ENCODE measurements at regions not wholly inside any gene's neighbourhood (a gene's known extent, or its start where the extent isn't known, plus 50 kb on each side); places are given as distances from the start of the nearest gene placed in this dataset.

DNA sequence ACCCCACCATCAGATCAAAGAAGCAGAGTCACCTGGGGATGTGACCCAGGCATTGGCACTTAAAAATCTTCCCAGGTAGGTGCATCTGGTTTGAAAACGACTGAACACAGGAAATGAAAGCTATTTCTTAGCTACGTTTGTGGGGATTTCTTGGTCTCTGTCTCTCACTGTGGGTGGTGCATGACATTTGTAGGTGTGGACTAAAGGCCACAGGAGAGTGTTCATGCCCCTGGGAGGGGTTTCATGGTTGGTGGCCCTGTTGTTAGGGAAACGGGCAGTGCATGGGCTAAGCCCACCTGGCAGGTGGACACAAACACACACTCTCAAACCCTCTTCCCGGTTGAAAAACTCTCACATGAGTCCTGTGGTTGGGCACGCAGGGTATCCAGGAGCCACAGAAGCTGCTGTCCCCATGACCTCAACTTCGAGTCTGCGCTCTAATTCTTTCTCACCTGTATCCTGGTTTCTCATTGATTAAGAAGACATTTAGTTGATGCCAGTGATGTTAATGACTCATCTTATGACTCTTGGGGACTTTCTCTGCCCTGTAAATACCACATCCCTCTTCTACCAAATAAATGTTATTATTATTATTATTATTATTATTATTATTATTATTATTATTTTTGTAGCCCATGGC is 119.4 kb downstream of the MRPS6 start:
- no peak for DNase-seq (ENCODE audit: low spot score)

DNA sequence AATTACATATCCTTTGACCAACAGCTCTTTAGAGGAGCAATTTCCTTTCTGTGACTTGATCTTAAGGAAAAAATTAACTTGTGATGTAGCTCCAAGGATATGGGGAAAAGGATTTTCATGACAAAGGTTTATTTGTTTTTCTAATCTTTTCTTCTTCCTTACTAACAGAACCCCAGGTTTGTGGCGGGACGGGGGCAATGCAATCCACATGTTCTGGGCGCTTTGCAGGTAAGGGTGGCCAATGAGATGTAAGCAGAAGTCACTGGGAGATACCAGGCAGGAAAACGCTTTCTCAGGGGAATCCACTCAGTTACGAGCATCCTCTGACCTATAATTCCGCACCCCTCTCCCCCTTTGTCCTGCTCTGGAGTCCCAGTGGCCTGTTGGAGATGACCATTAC is 122.0 kb downstream of the MRPS6 start:
- no peak for DNase-seq (ENCODE audit: low spot score)

DNA sequence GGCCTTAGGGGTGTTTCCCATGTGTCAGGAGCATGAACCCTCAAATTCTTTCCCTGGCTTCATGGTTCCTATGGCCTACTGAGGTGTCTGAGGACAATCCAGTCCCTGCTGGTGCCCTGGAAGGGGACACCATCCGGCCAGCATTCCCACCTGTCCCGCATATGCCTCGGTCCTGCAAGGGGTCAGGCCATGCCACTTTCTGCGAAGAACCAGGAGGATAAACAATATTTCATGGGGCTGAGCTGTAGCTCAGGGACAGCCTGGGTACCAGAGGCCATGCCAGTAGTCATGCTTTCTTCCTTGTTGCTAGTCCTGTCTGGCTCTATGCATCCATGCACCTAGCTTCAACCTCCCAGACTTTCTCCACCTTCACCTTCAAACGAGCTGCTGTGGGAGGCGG is 123.6 kb downstream of the MRPS6 start:
- no peak for DNase-seq (ENCODE audit: low spot score)

DNA sequence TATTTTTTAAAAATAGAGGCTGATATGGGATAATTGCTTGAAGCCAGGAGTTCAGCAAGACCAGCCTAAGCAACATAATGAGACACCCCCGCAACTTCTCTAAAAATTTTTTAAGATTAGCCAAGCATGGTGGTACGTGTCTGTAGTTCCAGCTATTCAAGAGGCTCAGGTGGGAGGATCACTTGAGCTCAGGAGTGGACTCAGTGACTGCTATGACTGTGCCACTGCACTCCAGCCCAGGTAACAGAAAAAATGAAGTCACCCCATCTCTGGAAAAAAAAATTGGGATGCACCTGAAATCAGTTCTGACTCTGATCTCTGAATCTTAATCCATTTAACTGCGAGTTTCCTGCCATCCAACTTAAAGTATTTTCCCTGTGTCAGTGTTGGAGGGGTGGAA is 124.2 kb downstream of the MRPS6 start:
- DNase-seq (ENCODE audit: low spot score): no peak

DNA sequence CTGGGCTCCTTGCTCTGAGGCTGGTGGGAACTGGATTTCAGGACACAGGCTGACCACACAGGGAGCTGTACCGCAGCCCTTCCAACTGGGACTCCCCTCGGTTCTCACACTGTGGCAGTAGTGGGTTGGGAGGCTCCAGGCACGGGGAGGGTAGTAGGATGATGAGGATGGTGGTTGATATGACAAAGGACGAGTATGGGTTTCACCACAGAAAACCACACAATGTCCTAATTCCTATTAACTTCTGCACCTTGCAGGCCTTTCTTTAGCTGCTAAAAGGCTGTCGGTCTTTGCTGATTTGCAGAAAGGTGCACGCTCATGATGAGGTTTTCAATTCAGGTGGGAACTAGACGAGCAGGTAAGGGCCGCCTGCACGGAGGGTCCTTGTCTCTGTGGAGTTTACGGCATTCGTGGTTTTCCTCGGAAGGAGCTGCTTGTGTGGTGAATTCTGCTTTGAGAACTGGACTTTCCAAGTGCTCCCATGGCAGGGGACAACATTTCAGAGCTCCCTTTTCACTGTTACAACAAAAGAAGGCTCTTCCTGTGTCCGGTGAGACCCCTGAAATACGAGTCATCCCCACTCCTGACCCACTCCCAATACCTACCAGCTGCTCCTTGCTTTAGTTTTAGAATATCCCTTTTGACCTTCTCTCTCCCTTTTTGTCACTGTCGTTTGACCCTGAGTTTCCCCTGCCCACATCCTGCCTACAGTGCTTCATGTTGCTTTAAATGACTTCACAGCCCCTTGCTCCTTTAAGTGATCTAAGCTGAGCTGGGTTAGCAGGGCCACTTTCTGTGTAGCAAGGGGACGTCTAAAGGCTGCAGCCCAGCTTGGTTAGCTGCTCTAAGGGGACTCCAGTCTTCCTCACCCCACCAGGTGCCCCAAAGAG is 125.1 kb downstream of the MRPS6 start:
- DNase-seq (ENCODE audit: low spot score): no peak

DNA sequence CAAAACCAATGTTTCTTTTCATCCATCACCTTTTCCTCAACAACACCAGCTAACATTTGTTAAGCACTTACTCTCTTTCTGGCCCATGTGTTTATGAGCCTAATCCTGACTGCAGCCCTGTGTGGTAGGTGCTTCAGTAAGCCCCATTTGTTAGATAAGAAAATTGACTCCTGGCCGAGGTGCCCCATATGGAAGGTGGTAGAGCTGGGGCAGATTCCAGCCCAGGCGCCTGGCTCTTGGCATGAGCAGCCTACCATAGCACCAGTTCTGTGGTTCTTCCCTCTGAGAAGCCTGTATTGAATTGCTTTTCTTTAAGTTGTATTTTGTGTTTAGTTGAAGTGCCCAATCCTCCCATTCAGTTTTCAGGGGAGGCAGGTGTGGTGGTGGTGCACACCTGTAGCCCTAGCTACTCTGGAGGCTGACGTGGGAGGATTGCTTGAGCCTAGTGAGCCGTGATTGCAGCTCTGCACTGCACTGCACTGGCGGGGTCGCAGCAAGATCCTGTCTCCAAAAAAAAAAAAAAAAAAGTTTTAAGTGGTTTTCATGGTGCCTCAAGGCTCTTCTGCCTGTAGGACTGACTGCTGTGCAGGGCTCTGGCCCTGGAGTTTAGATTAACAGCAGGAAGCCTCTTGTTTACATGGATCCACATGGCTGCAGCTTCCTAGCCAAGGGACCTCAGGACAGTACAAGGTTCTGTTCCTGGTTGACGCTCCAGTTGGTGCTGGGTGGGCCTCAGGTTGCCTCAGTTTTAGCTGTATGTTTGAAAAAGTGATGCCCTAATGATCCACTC is 125.9 kb downstream of the MRPS6 start:
- no peak for DNase-seq (ENCODE audit: low spot score)

DNA sequence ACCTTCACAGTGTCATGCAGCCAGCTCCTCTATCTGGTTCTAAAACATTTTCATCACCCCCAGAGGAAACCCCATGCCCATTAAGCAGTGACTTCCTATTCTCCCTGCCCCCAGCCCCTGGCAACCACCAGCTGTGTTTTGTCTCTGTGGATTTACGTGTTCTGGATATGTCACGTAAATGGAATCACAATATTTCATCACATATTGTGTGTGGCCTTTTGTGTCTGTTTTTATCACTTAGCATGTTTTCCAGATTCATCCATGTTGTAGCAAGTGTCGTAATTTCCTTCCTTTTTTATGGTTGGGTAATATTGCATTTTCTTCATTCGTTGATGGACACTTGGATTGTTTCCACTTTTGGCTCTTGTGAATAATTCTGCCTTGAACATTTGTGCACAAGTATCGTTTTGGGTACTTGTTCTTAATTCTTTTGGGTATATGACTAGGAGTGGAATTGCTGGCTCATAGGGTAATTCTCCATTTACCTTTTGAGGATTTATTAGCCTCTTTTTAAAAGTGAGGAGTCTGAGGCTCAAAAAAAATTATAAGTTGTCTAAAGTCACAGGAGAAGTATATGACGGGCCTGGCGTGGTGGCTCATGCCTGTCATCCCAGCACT is 127.0 kb downstream of the MRPS6 start:
- DNase-seq (ENCODE audit: low spot score): no peak

DNA sequence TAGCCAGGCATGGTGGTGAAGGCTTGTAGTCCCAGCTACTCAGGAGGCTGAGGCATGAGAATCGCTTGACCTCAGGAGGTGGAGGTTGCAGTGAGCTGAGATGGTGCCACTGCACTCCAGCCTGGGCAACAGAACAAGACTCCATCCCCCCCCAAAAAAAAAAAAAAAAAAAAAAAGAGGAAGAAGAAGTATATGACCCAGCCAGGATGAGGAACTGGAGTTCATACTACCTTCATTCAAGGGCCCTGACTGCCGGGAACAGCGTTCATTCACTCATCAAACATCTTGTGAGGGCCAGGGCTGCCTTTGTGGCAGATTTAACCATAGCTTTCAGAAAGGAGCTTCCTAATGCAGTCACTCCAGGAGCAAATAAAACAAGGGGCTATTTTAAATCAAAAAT is 127.6 kb downstream of the MRPS6 start:
- no peak for DNase-seq (ENCODE audit: low spot score)

DNA sequence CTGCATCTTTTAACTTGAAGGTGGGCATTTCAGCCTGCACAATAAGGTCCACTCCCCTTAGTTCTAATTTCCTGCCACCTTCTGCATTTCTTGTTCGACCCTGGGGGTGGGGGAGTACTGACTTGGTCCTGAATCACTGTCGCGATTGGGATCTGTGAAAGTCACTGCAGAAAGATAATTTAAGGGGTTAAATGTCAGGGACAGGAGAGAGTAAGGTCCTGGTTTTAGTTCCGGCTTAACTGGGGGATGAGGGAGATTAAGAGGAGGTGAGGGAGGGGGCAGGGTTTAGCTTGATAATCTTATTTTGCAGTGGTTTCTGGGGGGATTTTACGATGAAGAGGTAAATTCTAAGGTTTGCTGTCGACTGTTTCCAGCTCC is 128.1 kb downstream of the MRPS6 start:
- DNase-seq (ENCODE audit: low spot score): no peak

DNA sequence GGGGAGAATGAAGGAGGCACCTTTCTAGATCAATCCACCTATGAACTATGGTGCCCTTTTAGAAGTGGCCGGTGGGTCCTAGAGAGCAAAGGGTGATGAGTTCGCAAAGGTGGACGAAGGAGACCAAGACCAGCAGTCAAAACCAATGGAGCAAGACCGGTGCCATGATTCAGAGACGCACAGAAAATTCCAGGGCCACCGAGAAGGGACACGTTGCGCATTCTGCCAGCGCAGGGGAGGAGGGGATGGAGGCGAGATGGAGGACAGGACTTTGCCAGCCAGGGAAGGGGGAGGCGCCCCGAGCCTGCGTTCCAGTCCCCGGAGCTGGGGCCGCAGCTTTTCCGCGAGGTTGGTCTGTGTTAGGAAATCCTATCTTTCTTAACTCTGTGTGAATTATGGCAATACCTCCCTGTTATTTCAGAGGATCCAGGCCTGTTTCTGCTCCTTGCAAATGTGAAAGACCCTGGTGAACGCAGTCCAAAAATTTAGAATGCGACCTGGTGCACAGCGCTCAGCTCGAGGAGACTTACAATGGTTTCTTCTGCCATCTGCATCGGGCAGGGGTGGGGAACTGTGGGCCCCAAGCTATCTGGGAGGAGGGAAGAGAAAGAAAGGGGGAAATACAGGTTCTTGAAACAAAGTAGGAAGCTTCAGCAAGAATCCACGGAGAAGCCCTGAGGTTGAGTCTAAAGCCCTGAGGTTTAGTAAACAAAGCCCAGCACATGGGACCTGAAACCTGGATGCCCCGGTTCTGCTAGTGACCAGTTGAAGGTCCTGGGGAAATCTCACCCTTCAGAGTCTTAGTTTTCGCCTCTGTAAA is 129.4 kb downstream of the MRPS6 start:
- no peak for DNase-seq (ENCODE audit: low spot score)

DNA sequence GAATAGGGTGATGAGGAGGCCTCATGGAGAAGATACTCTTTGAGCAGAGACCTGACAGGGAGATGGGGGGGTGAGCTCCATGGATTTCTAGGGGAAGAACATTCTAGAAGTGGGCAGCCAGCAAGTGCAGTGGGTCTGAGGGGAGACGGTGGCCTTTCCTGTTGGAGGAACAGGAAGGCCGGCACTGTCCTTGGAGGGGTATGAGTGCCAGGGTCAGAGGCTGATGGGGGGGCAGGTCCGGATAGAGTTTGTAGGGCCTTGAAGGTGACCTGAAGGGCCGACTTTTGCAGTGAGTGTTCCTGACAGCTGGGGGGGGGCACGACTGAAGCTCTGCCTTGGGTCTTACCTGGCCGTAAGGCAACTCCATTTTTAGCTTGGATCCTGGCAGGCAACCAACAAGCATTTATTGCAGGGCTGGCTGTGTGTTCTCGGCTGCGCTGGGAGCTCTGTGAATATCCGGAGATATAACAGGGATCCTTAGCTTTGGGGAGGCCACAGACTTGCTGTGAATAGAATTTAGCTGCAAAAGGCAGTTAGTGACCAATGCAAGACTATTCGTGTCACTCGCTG is 130.6 kb downstream of the MRPS6 start:
- no peak for DNase-seq (ENCODE audit: low spot score)

DNA sequence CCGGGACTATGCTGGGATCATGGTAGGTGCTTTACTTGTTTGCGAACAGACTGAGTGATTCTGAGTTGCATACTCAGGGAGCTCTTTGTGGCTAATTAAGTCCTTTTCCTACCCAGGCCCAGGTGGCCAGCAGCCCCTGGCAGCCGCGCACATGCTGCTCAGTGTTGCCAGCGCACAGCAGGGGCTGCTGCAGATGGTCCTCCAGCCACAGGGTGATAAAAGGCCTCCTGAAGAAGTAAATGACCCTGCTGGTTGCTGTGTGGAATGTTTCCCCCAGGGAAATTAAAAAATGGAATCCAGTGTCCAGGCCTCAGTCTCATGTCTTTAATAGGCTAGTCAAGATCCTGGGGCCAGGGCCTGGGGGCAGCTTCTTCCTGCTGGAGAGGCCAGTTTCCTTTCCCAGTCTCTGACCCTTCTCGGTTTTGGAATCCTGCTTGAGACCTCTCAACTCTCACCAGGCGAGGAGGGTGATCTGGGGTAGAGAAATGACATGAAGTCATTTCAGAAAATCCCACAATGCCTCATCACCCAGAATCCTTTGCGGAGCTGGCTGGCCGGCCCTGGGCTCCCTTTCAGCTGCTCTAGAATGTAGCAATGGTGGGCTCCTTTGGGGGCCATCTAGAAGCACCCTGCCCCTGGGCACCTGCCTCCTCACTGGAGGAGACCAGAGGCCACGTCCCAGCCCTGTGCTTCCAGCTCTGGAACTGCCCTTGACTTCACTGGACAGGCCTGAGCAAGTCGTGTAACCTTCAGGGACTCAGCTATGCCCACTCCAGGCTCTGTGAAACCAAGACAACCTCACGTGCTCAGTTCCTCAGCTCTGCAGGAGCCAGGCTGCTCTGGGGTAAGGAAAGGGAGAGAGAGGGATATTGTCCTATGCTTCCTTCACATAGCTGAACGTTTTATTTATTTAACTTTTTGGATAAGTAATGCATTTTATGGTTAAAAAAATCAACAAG is 131.4 kb downstream of the MRPS6 start:
- DNase-seq (ENCODE audit: low spot score): no peak

DNA sequence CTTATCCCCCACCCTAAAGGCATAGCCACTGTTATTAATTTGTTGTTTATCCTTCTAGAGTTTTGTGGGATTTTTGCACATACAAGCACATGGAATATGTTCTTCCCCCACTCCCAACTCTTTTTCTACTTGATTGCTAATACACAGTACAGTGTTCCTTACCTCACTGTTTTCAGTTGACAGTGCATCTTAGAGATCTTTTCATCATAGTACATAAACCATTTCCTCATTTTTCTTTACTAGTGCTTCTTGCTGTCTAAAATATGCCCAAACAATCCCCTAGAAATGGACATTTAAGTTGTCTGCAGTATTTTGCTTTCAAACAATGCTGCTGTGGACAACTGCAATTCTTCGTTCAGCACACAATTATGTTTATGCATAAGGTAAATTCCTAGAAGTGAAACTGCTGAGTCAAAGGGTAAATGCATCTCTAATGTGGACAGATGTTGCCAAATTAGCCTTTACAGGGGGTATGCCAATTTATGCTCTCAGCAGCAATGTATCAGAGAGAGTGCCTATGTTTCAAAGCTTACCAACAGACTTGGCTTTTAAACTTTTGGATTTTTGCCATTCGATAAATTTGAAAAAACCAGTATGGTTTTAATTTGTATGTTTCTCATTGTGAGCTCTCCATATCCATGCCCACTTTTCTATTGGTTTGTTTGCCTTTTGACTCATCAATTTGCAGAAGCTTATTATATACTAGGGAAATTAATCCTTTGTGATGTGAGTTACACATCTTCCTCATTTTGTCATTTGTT is 132.6 kb downstream of the MRPS6 start:
- DNase-seq (ENCODE audit: low spot score): no peak

DNA sequence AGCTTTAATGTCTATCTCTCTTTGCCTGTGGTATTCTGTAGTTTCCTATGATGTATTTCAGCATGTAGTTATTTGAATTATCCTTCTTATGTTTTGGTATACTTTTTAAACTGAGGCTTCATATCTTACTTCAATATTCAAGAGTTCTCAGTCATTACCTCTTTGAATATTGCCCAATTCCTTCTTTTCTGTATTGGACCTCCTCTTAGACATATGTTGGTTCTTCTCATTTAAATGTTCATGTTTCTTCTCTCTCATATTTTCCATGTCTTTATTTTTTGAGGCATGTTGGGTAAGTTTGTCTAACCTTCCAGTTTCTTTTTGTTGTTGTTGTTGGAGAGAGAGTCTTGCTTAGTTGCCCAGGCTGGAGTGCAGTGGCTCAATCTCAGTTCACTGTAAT is 140.6 kb downstream of the MRPS6 start:
- no peak for DNase-seq (ENCODE audit: low spot score)

DNA sequence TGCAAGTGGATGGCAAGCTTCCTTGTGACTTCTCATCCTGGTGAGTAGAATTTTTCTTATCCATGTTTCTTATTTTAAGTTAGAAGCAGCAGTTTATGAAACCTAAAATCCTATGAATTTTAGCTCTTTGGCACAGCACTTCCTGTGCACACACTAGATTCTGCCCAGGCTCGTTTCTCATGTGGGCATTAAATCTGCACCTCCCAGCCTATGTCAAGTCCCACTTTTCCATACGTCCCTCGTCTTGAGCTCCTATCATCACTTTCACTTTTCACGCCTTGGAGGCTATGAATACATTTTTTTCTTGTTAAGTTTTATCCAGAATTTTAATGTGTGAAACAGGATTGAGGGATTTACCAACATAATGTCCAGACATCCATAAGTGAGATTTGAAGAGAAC is 142.1 kb downstream of the MRPS6 start:
- no peak for DNase-seq (ENCODE audit: low spot score)

DNA sequence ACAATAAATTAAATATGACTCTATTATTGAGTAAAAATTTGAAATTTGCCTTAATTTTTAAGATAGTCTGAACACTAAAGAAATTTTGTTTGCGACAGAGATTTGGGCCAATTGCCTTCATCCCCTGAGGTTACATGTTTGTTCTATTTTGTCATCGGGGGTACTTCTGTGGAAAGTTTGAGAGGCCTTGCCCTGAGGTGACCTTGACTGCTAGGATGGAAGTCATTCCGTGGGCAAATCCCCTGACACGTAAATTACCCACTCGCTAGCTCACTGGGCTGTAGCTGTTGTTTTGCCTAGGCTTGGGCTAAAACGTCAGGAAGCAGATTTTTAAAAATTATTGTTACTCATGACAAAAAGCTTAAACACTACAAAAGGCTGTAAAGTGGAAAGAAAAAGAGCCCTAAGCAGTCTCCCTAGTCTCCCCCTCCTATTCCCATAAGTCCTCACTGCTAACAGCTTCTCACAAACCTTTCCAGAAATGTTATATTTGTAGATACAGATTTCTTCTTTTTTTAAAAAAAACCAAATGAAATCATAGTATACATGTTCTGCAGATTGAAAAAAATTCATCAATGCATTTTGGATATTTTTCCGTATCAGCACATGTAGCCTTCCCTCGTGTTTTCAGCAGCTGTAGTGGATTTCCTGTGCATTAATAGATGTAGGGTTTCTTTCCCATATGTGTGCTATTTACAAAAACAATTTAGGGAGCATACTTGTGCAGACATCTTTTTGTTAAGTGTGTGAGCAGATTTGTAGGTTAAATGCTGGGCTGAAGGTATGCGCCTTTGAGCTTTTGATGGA is 142.7 kb downstream of the MRPS6 start:
- DNase-seq (ENCODE audit: low spot score): no peak

DNA sequence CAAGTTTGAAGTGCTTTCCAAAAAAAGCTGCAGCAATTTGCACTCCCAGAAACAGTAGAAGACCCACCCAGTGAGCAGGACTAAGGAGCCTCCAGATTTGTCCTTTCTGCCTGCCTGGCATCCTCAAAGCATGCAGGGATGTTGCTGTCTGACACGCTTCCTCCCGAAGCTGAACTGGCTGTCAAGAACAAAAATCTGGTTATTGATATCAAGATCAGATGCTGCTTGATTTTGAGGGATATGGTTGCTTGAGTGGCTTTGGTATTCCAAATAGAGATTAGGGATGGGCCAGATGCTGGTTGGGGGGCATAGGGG is 143.3 kb downstream of the MRPS6 start:
- DNase-seq (ENCODE audit: low spot score): no peak

DNA sequence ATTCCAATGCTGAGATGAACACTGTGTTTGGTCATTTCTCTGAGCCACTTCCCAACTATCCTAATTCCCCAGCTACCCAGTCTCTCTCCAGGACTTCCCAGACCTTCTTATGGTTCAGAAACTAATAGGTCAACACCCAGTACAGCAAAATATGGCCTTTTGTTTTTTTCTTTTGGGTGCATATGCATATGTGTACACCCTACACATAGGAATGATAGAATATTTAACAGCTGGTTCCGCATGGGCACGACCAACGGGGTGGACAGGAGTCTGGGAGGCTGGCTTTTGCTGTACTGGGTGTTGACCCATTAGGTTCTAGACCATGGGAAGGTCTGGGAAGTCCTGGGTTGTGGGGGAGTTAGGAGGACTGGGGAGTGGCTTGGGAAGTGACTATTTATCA is 143.9 kb downstream of the MRPS6 start:
- no peak for DNase-seq (ENCODE audit: low spot score)
